PFSK-1 (cell line): ENCODE measurements at regions not wholly inside any gene's neighbourhood (a gene's known extent, or its start where the extent isn't known, plus 50 kb on each side); places are given as distances from the start of the nearest gene placed in this dataset.

ENCODE experiments used
- FOXP2 ChIP-seq: optimal IDR thresholded peaks from 2 replicates; pipeline ENCODE3; 2011; ENCODE audit warnings: borderline replicate concordance, control low read depth, inconsistent platforms; ENCODE audit not compliant: insufficient read depth; ENCODE audit errors: extremely low read length, extremely low read depth
- POLR2AphosphoS5 ChIP-seq: IDR thresholded peaks from 2 replicates; pipeline ENCODE4 v1.6.1; 2012; ENCODE audit warnings: low read depth, mild to moderate bottlenecking, control low read depth, low read length, moderate library complexity
- SIN3A ChIP-seq: IDR thresholded peaks from 2 replicates; pipeline ENCODE4 v1.6.1; 2012; ENCODE audit warnings: mild to moderate bottlenecking, low read length, moderate library complexity, borderline replicate concordance; ENCODE audit not compliant: insufficient read depth
- TAF1 ChIP-seq: IDR thresholded peaks from 2 replicates; pipeline ENCODE4 v1.6.1; 2012; ENCODE audit warnings: low read length, control low read depth, borderline replicate concordance; ENCODE audit not compliant: insufficient read depth
- TF ChIP-seq, protein P1 (sequence below), 2 experiments: IDR thresholded peaks; 2 replicates each; pipeline versions ENCODE4 v1.6.1 to v1.8.0; 2011 to 2012; ENCODE audit warnings: low read depth in 2 of 2, low read length in 2 of 2, control low read depth in 1 of 2, inconsistent platforms in 1 of 2, mild to moderate bottlenecking in 1 of 2, moderate library complexity in 1 of 2; ENCODE audit not compliant: insufficient read depth in 1 of 2

DNA sequence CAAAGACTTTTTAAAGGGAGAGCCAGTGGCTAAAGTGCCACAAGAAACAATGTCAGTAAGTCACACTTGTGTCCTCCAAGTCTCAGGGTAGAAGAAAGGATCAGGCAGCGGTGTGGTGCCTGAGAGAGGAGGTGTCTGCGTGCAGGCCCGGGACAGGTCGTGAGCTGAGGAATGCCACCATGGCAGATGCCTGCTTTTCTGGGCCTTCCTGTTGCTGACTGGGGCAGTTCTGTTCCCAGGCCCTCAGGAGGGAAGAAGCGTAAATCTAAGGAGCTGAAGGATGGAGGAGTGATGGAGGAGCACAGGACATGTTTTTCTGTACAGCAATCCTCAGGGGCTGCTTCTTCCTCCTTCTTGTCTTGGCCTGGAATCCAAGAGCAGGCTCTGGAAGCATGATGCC, 165.8 kb downstream of the ZBTB18 start:
- no peak for TF ChIP-seq POLR2AphosphoS5
- TF ChIP-seq TAF1: no peak
- TF ChIP-seq FOXP2: no peak
- TF ChIP-seq, protein P1, sequence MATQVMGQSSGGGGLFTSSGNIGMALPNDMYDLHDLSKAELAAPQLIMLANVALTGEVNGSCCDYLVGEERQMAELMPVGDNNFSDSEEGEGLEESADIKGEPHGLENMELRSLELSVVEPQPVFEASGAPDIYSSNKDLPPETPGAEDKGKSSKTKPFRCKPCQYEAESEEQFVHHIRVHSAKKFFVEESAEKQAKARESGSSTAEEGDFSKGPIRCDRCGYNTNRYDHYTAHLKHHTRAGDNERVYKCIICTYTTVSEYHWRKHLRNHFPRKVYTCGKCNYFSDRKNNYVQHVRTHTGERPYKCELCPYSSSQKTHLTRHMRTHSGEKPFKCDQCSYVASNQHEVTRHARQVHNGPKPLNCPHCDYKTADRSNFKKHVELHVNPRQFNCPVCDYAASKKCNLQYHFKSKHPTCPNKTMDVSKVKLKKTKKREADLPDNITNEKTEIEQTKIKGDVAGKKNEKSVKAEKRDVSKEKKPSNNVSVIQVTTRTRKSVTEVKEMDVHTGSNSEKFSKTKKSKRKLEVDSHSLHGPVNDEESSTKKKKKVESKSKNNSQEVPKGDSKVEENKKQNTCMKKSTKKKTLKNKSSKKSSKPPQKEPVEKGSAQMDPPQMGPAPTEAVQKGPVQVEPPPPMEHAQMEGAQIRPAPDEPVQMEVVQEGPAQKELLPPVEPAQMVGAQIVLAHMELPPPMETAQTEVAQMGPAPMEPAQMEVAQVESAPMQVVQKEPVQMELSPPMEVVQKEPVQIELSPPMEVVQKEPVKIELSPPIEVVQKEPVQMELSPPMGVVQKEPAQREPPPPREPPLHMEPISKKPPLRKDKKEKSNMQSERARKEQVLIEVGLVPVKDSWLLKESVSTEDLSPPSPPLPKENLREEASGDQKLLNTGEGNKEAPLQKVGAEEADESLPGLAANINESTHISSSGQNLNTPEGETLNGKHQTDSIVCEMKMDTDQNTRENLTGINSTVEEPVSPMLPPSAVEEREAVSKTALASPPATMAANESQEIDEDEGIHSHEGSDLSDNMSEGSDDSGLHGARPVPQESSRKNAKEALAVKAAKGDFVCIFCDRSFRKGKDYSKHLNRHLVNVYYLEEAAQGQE (IDR thresholded peaks at IDR 0.05; ENCODE audit: insufficient read depth in 1 of 2, low read depth in 2 of 2, low read length in 2 of 2): no peak
- no peak for TF ChIP-seq SIN3A

DNA sequence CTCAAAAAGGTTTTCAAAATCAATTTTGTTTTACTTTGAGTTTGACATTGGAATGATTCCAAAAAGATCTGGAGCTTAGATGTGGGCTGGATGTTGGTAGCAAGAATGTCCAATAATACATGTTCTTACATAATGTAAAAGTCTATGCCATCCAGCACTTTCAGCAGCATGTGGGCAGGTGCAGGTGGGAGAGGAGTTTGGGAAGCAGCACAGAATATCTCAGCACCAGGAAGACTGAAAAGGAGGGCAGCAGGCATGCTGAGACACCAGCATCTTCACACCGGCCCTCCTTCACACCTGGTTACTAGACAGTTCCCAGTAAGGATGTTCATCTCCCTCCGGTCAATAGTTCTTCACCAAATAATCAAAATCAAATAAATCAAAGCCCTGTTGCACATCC, 166.6 kb downstream of the ZBTB18 start:
- TF ChIP-seq SIN3A (no peak), POLR2AphosphoS5 (no peak), TAF1 (no peak), FOXP2 (no peak)
- TF ChIP-seq, protein P1 (IDR thresholded peaks at IDR 0.05; ENCODE audit: insufficient read depth in 1 of 2, low read depth in 2 of 2, low read length in 2 of 2): no peak

DNA sequence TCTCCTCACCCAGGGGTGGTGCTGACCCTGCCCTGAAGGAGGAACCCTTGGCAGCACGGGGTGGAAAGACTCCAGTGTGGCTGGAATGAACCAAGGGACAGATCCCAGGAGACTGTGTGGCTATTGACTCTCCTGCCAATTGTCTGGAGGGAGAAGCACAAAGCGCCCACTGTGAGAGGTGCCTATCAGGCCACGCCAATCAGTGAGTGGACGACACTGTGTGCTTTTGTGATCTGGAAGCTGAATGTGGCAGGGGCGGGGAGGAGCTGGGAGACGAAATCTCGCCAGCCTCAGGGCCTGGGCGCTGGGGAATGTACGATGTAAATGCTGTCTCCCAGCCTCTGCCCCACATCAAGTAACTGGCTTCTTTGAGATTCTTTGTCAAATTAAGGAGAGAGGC, 167.1 kb downstream of the ZBTB18 start:
- no peak for TF ChIP-seq FOXP2
- no peak for TF ChIP-seq TAF1
- TF ChIP-seq POLR2AphosphoS5: no peak
- TF ChIP-seq SIN3A: no peak
- TF ChIP-seq, protein P1 (IDR thresholded peaks at IDR 0.05; ENCODE audit: insufficient read depth in 1 of 2, low read depth in 2 of 2, low read length in 2 of 2): no peak

GRCh38 chr1:244219149-244219548, 168.1 kb downstream of the ZBTB18 start:
- TF ChIP-seq TAF1 (no peak), SIN3A (no peak), POLR2AphosphoS5 (no peak), FOXP2 (no peak)
- TF ChIP-seq, protein P1 (IDR thresholded peaks at IDR 0.05; ENCODE audit: insufficient read depth in 1 of 2, low read depth in 2 of 2, low read length in 2 of 2): no peak

DNA sequence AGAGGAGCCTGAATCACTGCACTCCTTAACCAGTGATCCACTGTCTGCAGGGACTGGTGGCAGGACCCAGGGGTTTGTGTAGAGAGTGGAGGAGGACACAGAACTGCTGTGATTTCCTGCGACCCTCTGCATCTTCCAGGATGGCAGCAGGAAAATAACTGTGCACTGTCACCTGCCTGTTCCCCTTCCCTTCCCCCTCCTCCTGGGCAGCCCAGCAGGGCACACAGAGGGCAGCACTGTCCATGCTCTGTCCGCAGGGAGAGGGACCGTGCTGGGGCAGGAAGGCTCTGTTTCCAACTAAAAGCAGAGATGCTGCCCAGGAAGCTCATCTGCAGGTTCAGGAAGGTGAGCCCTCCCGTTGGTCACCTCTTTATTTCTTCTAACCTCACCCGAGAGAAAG, 168.7 kb downstream of the ZBTB18 start:
- no peak for TF ChIP-seq TAF1
- no peak for TF ChIP-seq POLR2AphosphoS5
- no peak for TF ChIP-seq FOXP2
- TF ChIP-seq, protein P1 (IDR thresholded peaks at IDR 0.05; ENCODE audit: insufficient read depth in 1 of 2, low read depth in 2 of 2, low read length in 2 of 2): no peak
- TF ChIP-seq SIN3A: no peak
